ENCODE measurements at regions not wholly inside any gene's neighbourhood (a gene's known extent, or its start where the extent isn't known, plus 50 kb on each side); places are given as distances from the start of the nearest gene placed in this dataset.
A peak's percentile ranks its signal among the peaks of the same experiment; 100 is the strongest.
"Not testable (repeated sequence)": the region's sequence is repeated elsewhere in the genome, so short reads cannot be mapped to it uniquely, and the experiment has no call there.

DNA sequence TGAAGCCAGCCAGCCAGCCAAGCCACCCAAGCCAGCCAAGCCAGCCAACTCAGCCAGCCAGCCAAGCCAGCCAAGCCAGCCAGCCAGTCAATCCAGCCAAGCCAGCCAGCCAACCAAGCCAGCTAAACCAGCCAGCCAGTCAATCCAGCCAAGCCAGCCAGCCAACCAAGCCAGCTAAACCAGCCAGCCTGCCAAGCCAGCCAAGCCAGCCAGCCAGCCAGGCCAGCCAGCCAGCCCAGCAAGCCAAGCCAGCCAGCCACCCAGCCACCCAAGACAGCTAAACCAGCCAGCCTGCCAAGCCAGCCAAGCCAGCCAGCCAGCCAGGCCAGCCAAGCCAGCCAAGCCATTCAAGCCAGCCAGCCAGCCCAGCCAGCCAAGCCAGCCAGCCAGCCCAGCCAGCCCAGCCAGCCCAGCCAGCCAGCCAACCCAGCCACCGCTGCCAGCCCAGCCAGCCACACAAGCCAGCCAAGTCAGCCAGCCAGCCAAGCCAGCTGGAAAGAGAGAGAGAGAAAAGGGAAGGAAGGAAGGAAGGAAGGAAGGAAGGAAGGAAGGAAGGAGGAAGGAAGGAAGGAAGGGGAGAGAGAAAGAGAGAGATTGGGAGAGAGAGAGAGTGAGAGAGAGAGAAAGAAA, 1606.8 kb downstream of the RPIA start:
- not testable (repeated sequence) for DNase-seq; H3K27ac Mint-ChIP-seq (ENCODE audit: unreplicated experiment); H3K9me3 Mint-ChIP-seq (ENCODE audit: unreplicated experiment); H3K4me3 Mint-ChIP-seq (ENCODE audit: unreplicated experiment); H3K4me1 Mint-ChIP-seq (ENCODE audit: low read depth, unreplicated experiment); H3K27me3 Mint-ChIP-seq (ENCODE audit: unreplicated experiment); H3K36me3 Mint-ChIP-seq (ENCODE audit: unreplicated experiment)

DNA sequence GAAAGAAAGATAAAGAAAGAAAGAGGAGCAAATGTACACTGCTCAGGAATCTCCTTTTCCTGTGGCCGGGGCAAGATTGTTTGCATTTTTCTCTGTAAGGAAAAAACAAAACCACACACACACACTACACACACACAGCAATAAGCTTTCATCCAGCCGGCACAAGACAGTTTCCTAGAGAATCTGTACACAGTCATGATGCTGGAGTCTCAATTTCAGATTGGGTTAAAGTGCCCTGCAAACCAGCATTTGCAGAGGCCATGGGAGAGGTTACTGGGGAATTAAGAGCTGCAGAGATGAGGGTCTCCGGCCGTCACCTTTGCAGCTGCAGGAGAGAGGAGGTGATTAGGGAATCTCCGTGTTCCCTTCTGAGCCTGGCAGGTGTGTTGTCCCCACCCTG, 1607.5 kb downstream of the RPIA start:
- not testable (repeated sequence) for H3K27me3 Mint-ChIP-seq (ENCODE audit: unreplicated experiment); H3K9me3 Mint-ChIP-seq (ENCODE audit: unreplicated experiment); H3K36me3 Mint-ChIP-seq (ENCODE audit: unreplicated experiment); H3K27ac Mint-ChIP-seq (ENCODE audit: unreplicated experiment); H3K4me3 Mint-ChIP-seq (ENCODE audit: unreplicated experiment); DNase-seq; H3K4me1 Mint-ChIP-seq (ENCODE audit: low read depth, unreplicated experiment)

DNA sequence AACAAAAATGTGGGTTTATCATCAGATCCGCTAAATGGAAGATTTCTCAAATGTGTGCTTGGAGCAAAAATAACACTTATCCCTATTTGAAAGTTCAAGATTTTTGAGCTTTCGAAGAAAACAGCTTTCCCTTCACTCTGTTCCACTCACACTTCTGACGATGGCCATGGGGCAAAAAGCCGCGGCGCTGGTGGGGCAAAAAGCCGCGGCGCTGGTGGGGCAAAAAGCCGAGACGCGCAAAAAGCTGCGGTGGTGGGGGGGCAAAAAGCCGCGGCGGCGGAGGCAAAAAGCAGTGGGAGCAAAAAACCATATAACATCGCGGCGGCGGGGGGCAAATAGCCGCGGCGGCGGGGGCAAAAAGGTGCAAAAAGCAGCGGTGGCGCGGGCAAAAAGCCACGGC, 1631.5 kb downstream of the RPIA start:
- peak overlapping the region; percentile 47 for H3K4me3 Mint-ChIP-seq (ENCODE audit: unreplicated experiment)
- not testable (repeated sequence) for H3K9me3 Mint-ChIP-seq (ENCODE audit: unreplicated experiment); H3K36me3 Mint-ChIP-seq (ENCODE audit: unreplicated experiment); H3K27me3 Mint-ChIP-seq (ENCODE audit: unreplicated experiment); H3K27ac Mint-ChIP-seq (ENCODE audit: unreplicated experiment); H3K4me1 Mint-ChIP-seq (ENCODE audit: low read depth, unreplicated experiment); DNase-seq

DNA sequence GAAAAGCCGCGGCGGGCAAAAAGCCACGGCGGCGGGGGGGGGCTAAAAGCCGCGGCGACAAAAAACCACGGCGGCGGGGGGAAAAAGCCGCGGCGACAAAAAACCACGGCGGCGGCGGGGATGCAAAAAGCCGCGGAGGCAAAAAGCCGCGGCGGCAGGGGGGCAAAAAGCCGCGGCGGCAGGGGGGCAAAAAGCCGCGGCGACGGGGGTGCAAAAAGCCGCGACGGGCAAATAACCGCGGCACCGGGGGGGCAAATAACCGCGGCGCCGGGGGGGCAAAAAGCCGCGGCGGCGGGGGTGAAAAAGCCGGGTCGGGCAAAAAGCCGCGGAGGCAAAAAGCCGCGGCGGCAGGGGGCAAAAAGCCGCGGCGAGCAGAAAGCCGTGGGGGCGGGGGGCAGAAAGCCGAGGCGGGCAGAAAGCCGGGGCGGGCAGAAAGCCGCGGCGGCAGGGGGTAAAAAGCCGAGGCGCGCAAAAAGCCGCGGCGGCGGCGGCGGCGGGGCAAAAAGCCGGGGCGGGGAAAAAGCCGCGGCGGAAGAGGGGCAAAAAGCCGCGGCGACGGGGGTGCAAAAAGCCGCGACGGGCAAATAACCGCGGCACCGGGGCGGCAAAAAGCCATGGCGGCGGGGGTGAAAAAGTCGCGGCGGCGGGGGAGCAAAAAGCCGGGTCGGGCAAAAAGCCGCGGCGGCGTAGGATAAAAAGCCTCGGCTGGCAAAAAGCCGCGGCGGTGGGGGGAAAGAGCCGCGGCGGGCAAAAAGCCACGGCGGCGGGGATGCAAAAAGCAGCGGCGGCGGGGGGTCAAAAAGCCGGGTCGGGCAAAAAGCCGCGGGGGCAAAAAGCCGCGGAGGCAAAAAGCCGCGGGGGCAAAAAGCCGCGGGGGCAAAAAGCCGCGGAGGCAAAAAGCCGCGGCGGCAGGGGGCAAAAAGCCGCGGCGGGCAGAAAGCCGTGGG, 1632.4 kb downstream of the RPIA start:
- DNase-seq: peak; percentile 43
- not testable (repeated sequence) for H3K27me3 Mint-ChIP-seq (ENCODE audit: unreplicated experiment); H3K36me3 Mint-ChIP-seq (ENCODE audit: unreplicated experiment); H3K9me3 Mint-ChIP-seq (ENCODE audit: unreplicated experiment); H3K4me1 Mint-ChIP-seq (ENCODE audit: low read depth, unreplicated experiment); H3K27ac Mint-ChIP-seq (ENCODE audit: unreplicated experiment)
- H3K4me3 Mint-ChIP-seq (ENCODE audit: unreplicated experiment): peak overlapping the region; percentile 59

DNA sequence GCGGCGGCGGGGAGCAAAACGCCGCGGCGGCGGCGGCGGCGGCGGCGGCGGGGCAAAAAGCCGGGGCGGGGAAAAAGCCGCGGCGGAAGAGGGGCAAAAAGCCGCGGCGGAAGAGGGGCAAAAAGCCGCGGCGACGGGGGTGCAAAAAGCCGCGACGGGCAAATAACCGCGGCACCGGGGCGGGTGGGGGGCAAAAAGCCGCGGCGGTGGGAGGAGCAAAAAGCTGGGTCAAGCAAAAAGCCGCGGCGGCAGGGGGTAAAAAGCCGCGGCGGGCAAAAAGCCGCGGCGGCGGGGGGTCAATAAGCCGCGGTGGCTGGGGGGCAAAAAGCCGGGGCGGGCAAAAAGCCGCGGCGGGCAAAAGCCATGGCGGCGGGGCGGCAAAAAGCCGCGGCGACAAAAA, 1633.2 kb downstream of the RPIA start:
- H3K4me3 Mint-ChIP-seq (ENCODE audit: unreplicated experiment); H3K9me3 Mint-ChIP-seq (ENCODE audit: unreplicated experiment); H3K36me3 Mint-ChIP-seq (ENCODE audit: unreplicated experiment); H3K27ac Mint-ChIP-seq (ENCODE audit: unreplicated experiment); H3K4me1 Mint-ChIP-seq (ENCODE audit: low read depth, unreplicated experiment); H3K27me3 Mint-ChIP-seq (ENCODE audit: unreplicated experiment); DNase-seq: not testable (repeated sequence)

DNA sequence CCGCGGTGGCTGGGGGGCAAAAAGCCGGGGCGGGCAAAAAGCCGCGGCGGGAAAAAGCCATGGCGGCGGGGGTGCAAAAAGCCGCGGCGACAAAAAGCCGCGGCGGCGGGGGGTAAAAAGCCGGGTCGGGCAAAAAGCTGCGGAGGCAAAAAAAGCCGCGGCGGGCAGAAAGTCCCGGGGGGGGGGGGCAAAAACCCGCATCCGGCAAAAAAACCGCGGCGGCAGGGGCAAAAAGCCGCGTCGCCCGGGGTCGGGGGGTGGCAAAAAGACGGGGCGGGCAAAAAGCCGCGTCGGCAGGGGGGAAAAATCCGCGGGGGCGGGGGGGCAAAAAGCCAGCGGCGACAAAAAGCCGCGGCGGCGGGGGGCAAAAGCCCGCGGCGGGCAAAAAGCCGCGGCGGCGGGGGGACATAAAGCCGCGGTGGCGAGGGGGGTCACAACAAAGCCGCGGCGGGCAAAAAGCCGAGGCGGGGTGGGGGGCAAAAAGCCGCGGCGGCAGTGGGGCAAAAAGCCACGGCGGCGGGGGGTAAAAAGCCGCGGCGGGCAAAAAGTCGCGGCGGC, 1634.4 kb downstream of the RPIA start:
- not testable (repeated sequence) for DNase-seq; H3K9me3 Mint-ChIP-seq (ENCODE audit: unreplicated experiment); H3K4me3 Mint-ChIP-seq (ENCODE audit: unreplicated experiment); H3K27me3 Mint-ChIP-seq (ENCODE audit: unreplicated experiment); H3K36me3 Mint-ChIP-seq (ENCODE audit: unreplicated experiment); H3K4me1 Mint-ChIP-seq (ENCODE audit: low read depth, unreplicated experiment); H3K27ac Mint-ChIP-seq (ENCODE audit: unreplicated experiment)

DNA sequence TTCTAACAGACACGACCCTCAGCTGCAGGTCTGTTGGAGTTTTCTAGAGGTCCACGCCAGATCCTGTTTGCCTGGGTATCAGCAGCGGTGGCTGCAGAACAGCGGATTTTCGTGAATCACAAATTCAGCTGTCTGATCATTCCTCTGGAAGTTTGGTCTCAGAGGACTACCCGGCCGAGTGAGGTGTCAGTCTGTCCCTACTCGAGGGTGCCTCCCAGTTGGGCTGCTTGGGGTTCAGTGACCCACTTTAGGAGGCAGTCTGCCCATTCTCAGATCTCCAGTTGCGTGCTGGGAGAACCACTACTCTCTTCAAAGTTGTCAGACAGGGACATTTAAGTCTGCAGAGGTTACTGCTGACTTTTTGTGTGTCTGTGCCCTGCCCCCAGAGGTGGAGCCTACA, 1664.1 kb downstream of the RPIA start:
- peak; percentile 0 for DNase-seq
- H3K27me3 Mint-ChIP-seq (ENCODE audit: unreplicated experiment); H3K36me3 Mint-ChIP-seq (ENCODE audit: unreplicated experiment); H3K4me1 Mint-ChIP-seq (ENCODE audit: low read depth, unreplicated experiment); H3K4me3 Mint-ChIP-seq (ENCODE audit: unreplicated experiment); H3K9me3 Mint-ChIP-seq (ENCODE audit: unreplicated experiment); H3K27ac Mint-ChIP-seq (ENCODE audit: unreplicated experiment): not testable (repeated sequence)

DNA sequence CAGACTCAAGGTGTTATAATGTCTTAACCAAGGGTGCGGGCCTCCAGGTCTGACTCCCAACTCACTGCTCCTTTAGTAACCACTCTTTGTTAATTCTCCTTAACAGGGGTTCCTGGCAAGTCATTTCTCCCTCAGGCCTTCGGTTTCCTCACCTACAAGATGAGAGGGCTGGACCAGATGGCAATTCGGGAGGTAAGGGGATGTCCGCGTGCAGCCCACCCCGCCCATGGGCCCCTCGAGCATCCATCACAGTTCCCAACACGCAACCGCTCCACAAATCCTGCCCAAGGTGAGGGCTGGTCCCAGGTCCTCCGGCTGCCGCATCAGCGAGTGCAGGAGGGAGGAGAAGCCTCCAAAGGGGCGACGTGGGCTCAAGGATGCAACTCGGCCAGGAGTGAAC, 1667.9 kb downstream of the RPIA start:
- not testable (repeated sequence) for H3K36me3 Mint-ChIP-seq (ENCODE audit: unreplicated experiment); H3K4me3 Mint-ChIP-seq (ENCODE audit: unreplicated experiment); H3K27ac Mint-ChIP-seq (ENCODE audit: unreplicated experiment); DNase-seq; H3K9me3 Mint-ChIP-seq (ENCODE audit: unreplicated experiment); H3K4me1 Mint-ChIP-seq (ENCODE audit: low read depth, unreplicated experiment); H3K27me3 Mint-ChIP-seq (ENCODE audit: unreplicated experiment)

DNA sequence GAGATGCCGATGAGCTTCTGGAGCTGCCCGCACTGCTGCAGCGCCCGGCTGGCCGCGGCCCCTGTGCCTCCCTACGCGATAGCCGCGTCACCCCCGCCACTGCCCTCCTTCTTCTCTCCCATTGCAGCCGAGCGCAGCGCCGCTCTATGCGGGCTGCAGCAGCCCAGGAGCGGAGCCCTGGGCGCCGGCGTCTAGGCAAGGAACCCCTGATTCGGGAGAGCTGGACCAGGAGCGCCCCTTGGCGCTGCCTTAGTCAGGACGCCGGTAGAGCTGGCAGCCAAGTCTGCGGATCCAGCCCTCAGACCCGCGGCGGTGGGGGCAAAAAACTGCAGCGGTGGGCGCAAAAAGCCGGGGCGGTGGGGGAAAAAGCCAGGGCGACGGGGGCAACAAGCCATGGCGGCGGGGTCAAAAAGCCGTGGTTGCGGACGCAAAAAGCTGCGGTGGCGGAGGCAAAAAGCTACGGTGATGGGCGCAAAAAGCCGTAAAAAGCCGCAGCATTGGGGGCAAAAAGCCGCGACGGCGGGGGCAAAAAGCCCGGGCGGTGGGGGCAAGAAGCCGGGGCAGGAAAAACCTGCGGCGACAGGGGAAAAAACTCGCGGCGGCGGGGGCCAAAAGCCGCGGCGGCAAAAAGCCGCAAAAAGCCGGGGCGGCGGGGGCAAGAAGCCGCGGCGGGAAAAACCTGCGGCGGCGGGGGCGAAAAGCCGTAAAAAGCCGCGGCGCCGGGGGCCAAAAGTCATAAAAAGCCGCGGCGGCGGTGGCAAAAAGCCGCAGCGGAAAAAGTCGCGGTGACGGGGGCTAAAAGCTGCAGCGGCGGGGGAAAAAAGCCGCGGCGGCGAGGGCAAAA, 1668.6 kb downstream of the RPIA start:
- not testable (repeated sequence) for H3K9me3 Mint-ChIP-seq (ENCODE audit: unreplicated experiment); H3K4me1 Mint-ChIP-seq (ENCODE audit: low read depth, unreplicated experiment); H3K27ac Mint-ChIP-seq (ENCODE audit: unreplicated experiment); H3K4me3 Mint-ChIP-seq (ENCODE audit: unreplicated experiment); H3K27me3 Mint-ChIP-seq (ENCODE audit: unreplicated experiment); H3K36me3 Mint-ChIP-seq (ENCODE audit: unreplicated experiment)
- peak; percentile 3 for DNase-seq

DNA sequence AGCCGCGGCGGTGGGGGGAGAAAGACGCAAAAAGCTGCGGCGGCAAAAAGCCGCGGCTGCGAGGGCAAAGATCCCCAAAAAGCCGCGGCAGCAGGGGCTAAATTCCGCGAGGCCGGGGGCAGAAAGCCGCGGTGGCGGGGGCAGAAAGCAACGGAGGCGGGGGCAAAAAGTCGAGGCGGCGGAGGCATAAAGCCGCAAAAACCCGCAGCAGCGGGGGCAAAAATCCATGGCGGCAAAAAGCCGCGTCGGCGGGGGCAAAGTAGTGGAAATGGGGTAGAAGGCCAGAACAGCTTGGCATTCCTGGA, 1669.2 kb downstream of the RPIA start:
- not testable (repeated sequence) for H3K4me1 Mint-ChIP-seq (ENCODE audit: low read depth, unreplicated experiment); H3K36me3 Mint-ChIP-seq (ENCODE audit: unreplicated experiment); H3K27ac Mint-ChIP-seq (ENCODE audit: unreplicated experiment); H3K27me3 Mint-ChIP-seq (ENCODE audit: unreplicated experiment); H3K4me3 Mint-ChIP-seq (ENCODE audit: unreplicated experiment); H3K9me3 Mint-ChIP-seq (ENCODE audit: unreplicated experiment)
- peak; percentile 0 for DNase-seq
